ENCODE measurements at regions not wholly inside any gene's neighbourhood (a gene's known extent, or its start where the extent isn't known, plus 50 kb on each side); places are given as distances from the start of the nearest gene placed in this dataset.

GRCh38 chr5:88553986-88554385 is 285.3 kb upstream of the TMEM161B start:
- Mint-ChIP-seq H3K27ac (ENCODE audit: unreplicated experiment) (no peak overlapping the region), H3K4me3 (ENCODE audit: low read depth, unreplicated experiment) (no peak overlapping the region), H3K9me3 (ENCODE audit: low read depth, unreplicated experiment) (no peaks in the 10 kb centered on the region), H3K4me1 (ENCODE audit: low read depth, unreplicated experiment) (peaks cover 10% of the 10 kb centered on the region), H3K27me3 (ENCODE audit: unreplicated experiment) (no peaks in the 10 kb centered on the region), H3K36me3 (ENCODE audit: insufficient read depth, unreplicated experiment) (no peaks in the 10 kb centered on the region)
- intact Hi-C loops (cut with micrococcal nuclease; ENCODE audit: unreplicated experiment): no loop called here
- DNase-seq: no peak
- BruUV-seq (replicated peaks): no TSS peak
- CTCF ChIA-PET: no interaction called here
- TF ChIP-seq CTCF (IDR thresholded peaks at IDR 0.05; ENCODE audit: unreplicated experiment): no peak

- CTCF ChIA-PET: no interaction called here
- no peak for TF ChIP-seq CTCF (IDR thresholded peaks at IDR 0.05; ENCODE audit: unreplicated experiment)
- BruUV-seq (replicated peaks): no TSS peak
- H3K27me3 Mint-ChIP-seq (ENCODE audit: unreplicated experiment): no peaks in the 10 kb centered on the region
- H3K9me3 Mint-ChIP-seq (ENCODE audit: low read depth, unreplicated experiment): no peaks in the 10 kb centered on the region
- intact Hi-C loops (cut with micrococcal nuclease; ENCODE audit: unreplicated experiment): no loop called here
- no peaks in the 10 kb centered on the region for H3K36me3 Mint-ChIP-seq (ENCODE audit: insufficient read depth, unreplicated experiment)
- H3K4me1 Mint-ChIP-seq (ENCODE audit: low read depth, unreplicated experiment): peaks cover 10% of the 10 kb centered on the region
- H3K27ac Mint-ChIP-seq (ENCODE audit: unreplicated experiment): no peak overlapping the region
- DNase-seq: no peak
- H3K4me3 Mint-ChIP-seq (ENCODE audit: low read depth, unreplicated experiment): no peak overlapping the region
Measured at GRCh38 chr5:88553136-88553875, 284.7 kb upstream of the TMEM161B start.

- Mint-ChIP-seq H3K4me3 (ENCODE audit: low read depth, unreplicated experiment) (no peak overlapping the region), H3K36me3 (ENCODE audit: insufficient read depth, unreplicated experiment) (no peaks in the 10 kb centered on the region), H3K27me3 (ENCODE audit: unreplicated experiment) (no peaks in the 10 kb centered on the region), H3K4me1 (ENCODE audit: low read depth, unreplicated experiment) (peaks cover 10% of the 10 kb centered on the region), H3K27ac (ENCODE audit: unreplicated experiment) (no peak overlapping the region), H3K9me3 (ENCODE audit: low read depth, unreplicated experiment) (no peaks in the 10 kb centered on the region)
- DNase-seq: no peak
- CTCF ChIA-PET: interaction anchor here (0.6 to 1.0 kb wide), 2 partner anchors 17 to 411 kb away, joined by 4 read pairs; no protein-coding TSS in a partner anchor
- TF ChIP-seq CTCF (IDR thresholded peaks at IDR 0.05; ENCODE audit: unreplicated experiment): no peak
- intact Hi-C loops (cut with micrococcal nuclease; ENCODE audit: unreplicated experiment): no loop called here
- BruUV-seq (replicated peaks): no TSS peak
Measured at GRCh38 chr5:88552426-88552825, 283.8 kb upstream of the TMEM161B start.

GRCh38 chr5:88551724-88552345 is 283.2 kb upstream of the TMEM161B start:
- Mint-ChIP-seq H3K4me1 (ENCODE audit: low read depth, unreplicated experiment) (peaks cover 10% of the 10 kb centered on the region), H3K27ac (ENCODE audit: unreplicated experiment) (no peak overlapping the region), H3K27me3 (ENCODE audit: unreplicated experiment) (no peaks in the 10 kb centered on the region), H3K9me3 (ENCODE audit: low read depth, unreplicated experiment) (no peaks in the 10 kb centered on the region), H3K36me3 (ENCODE audit: insufficient read depth, unreplicated experiment) (no peaks in the 10 kb centered on the region), H3K4me3 (ENCODE audit: low read depth, unreplicated experiment) (no peak overlapping the region)
- no TSS peak for BruUV-seq (replicated peaks)
- intact Hi-C loops (cut with micrococcal nuclease; ENCODE audit: unreplicated experiment): no loop called here
- CTCF ChIA-PET: interaction anchor here (0.6 to 1.4 kb wide), 3 partner anchors 15 to 411 kb away, joined by 3 to 4 read pairs (median 4); no protein-coding TSS in a partner anchor
- no peak for DNase-seq
- TF ChIP-seq CTCF (IDR thresholded peaks at IDR 0.05; ENCODE audit: unreplicated experiment): no peak
